ENCODE measurements at regions not wholly inside any gene's neighbourhood (a gene's known extent, or its start where the extent isn't known, plus 50 kb on each side); places are given as distances from the start of the nearest gene placed in this dataset.
A peak's percentile ranks its signal among the peaks of the same experiment; 100 is the strongest.
"Not testable (repeated sequence)": the region's sequence is repeated elsewhere in the genome, so short reads cannot be mapped to it uniquely, and the experiment has no call there.

DNA sequence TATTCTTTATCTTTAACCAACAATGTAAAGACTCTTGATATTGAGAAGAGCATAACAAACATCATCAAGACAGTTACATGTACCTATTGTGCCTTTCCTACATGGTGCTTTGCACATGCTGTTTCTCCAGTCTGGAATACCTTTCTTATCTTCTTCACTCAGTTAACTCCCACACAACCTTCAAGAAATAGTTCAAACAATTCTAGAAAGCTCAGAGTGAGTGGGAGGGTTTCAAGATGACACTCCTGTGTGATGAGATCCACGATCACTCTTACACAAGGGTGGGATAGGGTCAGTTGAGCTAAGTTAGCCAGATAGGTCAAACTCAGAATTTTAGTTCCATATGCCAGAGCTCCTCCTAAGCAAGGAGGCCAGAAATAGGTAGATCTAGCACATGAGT lies 915.5 kb downstream of the NR2F1-AS1 start:
- no peak for DNase-seq (ENCODE audit: low read depth)

GRCh38 chr5:92662741-92663140 lies 918.3 kb downstream of the NR2F1-AS1 start:
- DNase-seq (ENCODE audit: low read depth): no peak
- in situ Hi-C loops (cut with HindIII; ENCODE audit: low sequenced_read_pairs): no loop called here
- no peak overlapping the region for H3K4me3 ChIP-seq (ENCODE audit: low read depth, low read length)
- no peak for TF ChIP-seq CTCF (IDR thresholded peaks at IDR 0.05; ENCODE audit: low read depth, low read length, missing control alignments)

More for the DNA sequence above, 915.5 kb downstream of the NR2F1-AS1 start:
- H3K4me3 ChIP-seq (ENCODE audit: low read depth, low read length): no peak overlapping the region
- in situ Hi-C loops (cut with HindIII; ENCODE audit: low sequenced_read_pairs): no loop called here
- TF ChIP-seq CTCF (IDR thresholded peaks at IDR 0.05; ENCODE audit: low read depth, low read length, missing control alignments): no peak

- peak; percentile 8 for TF ChIP-seq CTCF (IDR thresholded peaks at IDR 0.05; ENCODE audit: low read depth, low read length, missing control alignments)
- in situ Hi-C loops (cut with HindIII; ENCODE audit: low sequenced_read_pairs): no loop called here
Observed at GRCh38 chr5:92659246-92659645, 921.8 kb downstream of the NR2F1-AS1 start.

DNA sequence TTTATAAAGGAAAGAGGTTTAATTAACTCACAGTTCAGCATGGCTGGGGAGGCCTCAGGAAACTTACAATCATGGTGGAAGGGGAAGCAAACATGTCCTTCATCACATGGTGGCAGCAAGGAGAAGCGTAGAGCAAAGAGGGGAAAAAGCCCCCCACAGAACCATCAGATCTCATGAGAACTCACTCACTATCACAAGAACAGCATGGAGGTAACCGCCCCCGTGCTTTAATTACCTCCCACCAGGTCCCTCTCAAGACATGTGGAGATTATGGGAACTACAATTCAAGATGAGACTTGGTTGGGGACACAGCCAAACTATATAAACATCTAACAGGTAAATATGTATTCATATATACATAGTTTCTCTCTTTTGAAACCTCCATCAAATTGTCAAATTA lies 926.4 kb downstream of the NR2F1-AS1 start:
- in situ Hi-C loops (cut with HindIII; ENCODE audit: low sequenced_read_pairs); H3K4me3 ChIP-seq (ENCODE audit: low read depth, low read length); DNase-seq (ENCODE audit: low read depth): not testable (repeated sequence)

More at GRCh38 chr5:92659246-92659645, 921.8 kb downstream of the NR2F1-AS1 start:
- no peak overlapping the region for H3K4me3 ChIP-seq (ENCODE audit: low read depth, low read length)
- peak; percentile 61 for DNase-seq (ENCODE audit: low read depth)

DNA sequence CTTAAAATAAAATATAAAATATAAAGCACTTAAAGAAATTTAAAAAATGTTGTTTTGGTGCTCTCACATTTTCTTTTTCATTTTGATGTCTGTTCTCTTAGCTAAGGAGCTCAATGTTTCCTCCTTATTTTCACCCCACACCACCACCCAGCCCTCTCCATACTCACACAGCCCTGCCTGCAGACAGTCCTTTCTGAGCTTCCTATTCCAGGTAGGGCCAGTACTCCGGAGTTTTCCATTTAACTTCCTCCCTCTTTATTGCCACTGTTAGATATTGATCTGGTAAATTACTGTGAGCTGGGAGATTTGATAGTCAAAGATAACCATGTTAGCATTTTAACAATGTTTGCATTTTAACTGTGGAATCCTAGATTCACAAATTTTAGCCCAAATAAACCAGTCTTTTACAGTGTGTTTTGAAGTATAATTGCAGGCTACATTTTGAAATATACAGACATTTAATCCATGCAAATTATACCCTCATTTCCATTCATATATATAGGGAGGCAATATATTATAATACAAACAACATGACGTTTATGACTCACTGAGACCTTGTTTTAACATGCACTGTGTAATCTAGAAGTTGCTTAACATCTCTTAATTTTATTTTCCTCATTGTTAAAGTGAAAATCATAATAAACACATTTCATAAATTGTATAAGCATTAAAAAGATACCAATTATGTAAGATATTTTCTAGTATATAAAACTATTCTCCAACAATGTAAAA lies 927.1 kb downstream of the NR2F1-AS1 start:
- DNase-seq (ENCODE audit: low read depth): no peak
- in situ Hi-C loops (cut with HindIII; ENCODE audit: low sequenced_read_pairs): no loop called here
- H3K4me3 ChIP-seq (ENCODE audit: low read depth, low read length): no peak overlapping the region
- TF ChIP-seq CTCF (IDR thresholded peaks at IDR 0.05; ENCODE audit: low read depth, low read length, missing control alignments): no peak

GRCh38 chr5:92652756-92653155 lies 928.3 kb downstream of the NR2F1-AS1 start:
- in situ Hi-C loops (cut with HindIII; ENCODE audit: low sequenced_read_pairs): no loop called here
- peak; percentile 11 for DNase-seq (ENCODE audit: low read depth)
- TF ChIP-seq CTCF (IDR thresholded peaks at IDR 0.05; ENCODE audit: low read depth, low read length, missing control alignments): no peak
- H3K4me3 ChIP-seq (ENCODE audit: low read depth, low read length): no peak overlapping the region

GRCh38 chr5:92644266-92644886 lies 936.6 kb downstream of the NR2F1-AS1 start:
- no peak for DNase-seq (ENCODE audit: low read depth)
- H3K4me3 ChIP-seq (ENCODE audit: low read depth, low read length): no peak overlapping the region
- in situ Hi-C loops (cut with HindIII; ENCODE audit: low sequenced_read_pairs): no loop called here
- no peak for TF ChIP-seq CTCF (IDR thresholded peaks at IDR 0.05; ENCODE audit: low read depth, low read length, missing control alignments)

Measured in astrocyte of the cerebellum (primary cell).